Activated naive CD8-positive, alpha-beta T cell treated with anti-CD3 and anti-CD28 coated beads for 36 hours (primary cell): ENCODE measurements at regions not wholly inside any gene's neighbourhood (a gene's known extent, or its start where the extent isn't known, plus 50 kb on each side); places are given as distances from the start of the nearest gene placed in this dataset.
A peak's percentile ranks its signal among the peaks of the same experiment; 100 is the strongest.

Source experiments
- DNase-seq: peaks from one replicate; pipeline ENCODE4 v3.0.0; 2021
- H3K27ac Mint-ChIP-seq: one replicate; pipeline ENCODE4 v1.8.0; 2022; ENCODE audit warnings: mild to moderate bottlenecking, moderate library complexity, mixed read lengths
- H3K27me3 Mint-ChIP-seq: one replicate; pipeline ENCODE4 v1.8.0; 2022; ENCODE audit warnings: mild to moderate bottlenecking, mixed read lengths
- H3K36me3 Mint-ChIP-seq: one replicate; pipeline ENCODE4 v1.8.0; 2021; ENCODE audit warnings: mild to moderate bottlenecking, mixed read lengths
- H3K4me1 Mint-ChIP-seq: one replicate; pipeline ENCODE4 v1.8.0; 2021; ENCODE audit warnings: mixed read lengths
- H3K4me3 Mint-ChIP-seq: one replicate; pipeline ENCODE4 v1.8.0; 2022; ENCODE audit warnings: mild to moderate bottlenecking, moderate library complexity, mixed read lengths
- H3K9me3 Mint-ChIP-seq: one replicate; pipeline ENCODE4 v1.8.0; 2022; ENCODE audit warnings: mixed read lengths

DNA sequence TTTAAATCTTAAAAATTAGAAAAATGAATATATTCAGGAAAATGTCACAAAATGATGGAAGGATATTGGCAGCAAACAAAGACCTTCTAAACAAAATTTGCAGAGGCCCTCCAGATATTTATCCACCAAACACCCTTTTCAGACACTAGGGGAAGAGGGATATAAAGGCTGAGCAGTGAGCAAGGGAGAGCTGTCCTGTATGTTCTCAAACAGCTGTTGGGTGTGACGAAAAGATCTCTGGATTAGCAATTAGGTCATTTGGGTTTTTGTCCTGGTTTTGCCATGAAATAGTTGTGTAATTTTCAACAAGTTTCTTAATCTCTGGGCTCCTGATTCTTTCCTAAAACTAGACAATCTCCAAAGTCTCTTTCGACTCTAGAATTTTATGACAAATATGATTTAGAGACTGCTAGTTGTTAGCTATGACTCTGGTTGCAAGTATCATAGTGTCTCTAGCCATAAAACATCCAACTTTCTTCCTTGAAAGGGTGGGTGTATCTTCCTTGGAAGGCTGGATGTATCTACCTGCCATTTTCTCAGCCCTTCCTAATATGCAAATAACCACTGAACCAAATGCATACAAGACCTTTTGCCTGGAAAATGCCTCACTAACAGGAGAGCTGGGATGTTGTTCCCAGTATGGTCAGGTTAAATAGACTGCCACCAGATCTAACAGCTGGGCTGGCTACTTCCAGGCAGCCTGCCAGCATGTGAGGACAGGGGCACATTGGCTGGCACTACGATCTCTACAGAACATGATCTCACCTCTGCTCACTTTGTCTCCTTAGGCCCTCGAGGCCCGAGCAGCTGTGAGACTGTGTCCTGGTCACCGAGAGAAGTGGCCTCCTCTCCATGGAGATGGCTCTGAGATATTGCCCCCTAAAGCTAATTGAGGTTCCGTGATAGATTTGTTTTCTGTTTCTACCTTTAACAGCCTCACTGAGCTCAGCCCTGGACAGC is 225.5 kb upstream of the JADE1 start:
- H3K27ac Mint-ChIP-seq: no peak overlapping the region
- no peak overlapping the region for H3K4me3 Mint-ChIP-seq
- no peaks in the 10 kb centered on the region for H3K36me3 Mint-ChIP-seq
- no peaks in the 10 kb centered on the region for H3K4me1 Mint-ChIP-seq
- no peaks in the 10 kb centered on the region for H3K9me3 Mint-ChIP-seq
- H3K27me3 Mint-ChIP-seq: peaks cover 3% of the 10 kb centered on the region
- DNase-seq: no peak

GRCh38 chr4:128582427-128582870 is 227.1 kb upstream of the JADE1 start:
- Mint-ChIP-seq H3K9me3 (no peaks in the 10 kb centered on the region), H3K4me1 (no peaks in the 10 kb centered on the region), H3K36me3 (no peaks in the 10 kb centered on the region), H3K27ac (no peak overlapping the region), H3K27me3 (peaks cover 3% of the 10 kb centered on the region), H3K4me3 (no peak overlapping the region)
- no peak for DNase-seq

DNA sequence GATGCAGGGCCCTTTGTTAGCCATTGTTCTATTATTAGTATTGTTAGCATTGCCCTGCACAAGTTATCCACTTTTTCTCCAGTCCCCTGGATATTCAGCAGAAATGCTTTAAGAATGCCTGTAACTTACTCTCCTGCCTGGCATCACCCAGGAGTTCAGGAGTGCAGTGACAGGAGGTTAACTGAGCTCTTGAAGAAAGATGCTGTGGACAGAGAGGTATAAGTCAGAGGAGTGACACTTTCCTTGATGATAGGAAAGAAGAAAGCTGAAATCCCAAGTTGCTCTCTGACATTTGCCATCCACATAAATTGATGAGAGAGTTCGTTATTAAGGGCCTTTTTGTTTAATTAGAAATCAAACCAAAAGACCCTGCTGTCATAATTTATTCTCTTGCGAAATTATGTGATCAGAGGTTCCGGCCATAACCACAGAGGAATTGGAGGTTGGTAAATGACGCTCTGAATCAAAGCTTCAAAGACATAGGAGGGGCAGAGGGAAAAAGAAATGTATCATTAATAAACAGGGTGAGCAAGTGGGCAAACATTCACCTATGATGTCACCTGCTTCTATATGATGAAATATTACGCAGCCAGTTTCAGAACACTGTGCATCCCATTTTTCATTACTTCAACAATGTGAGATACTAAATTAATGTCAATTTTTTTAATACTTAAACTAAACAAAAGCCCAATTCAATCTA is 230.2 kb upstream of the JADE1 start:
- Mint-ChIP-seq H3K36me3 (no peaks in the 10 kb centered on the region), H3K27ac (no peak overlapping the region), H3K4me3 (no peak overlapping the region), H3K27me3 (peaks cover 3% of the 10 kb centered on the region), H3K9me3 (no peaks in the 10 kb centered on the region), H3K4me1 (no peaks in the 10 kb centered on the region)
- no peak for DNase-seq

GRCh38 chr4:128574706-128575105 is 234.8 kb upstream of the JADE1 start:
- H3K27ac Mint-ChIP-seq: no peak overlapping the region
- H3K9me3 Mint-ChIP-seq: no peaks in the 10 kb centered on the region
- peaks cover 6% of the 10 kb centered on the region for H3K27me3 Mint-ChIP-seq
- H3K36me3 Mint-ChIP-seq: no peaks in the 10 kb centered on the region
- H3K4me3 Mint-ChIP-seq: no peak overlapping the region
- no peaks in the 10 kb centered on the region for H3K4me1 Mint-ChIP-seq
- DNase-seq: peak; percentile 50

- Mint-ChIP-seq H3K9me3 (no peaks in the 10 kb centered on the region), H3K36me3 (no peaks in the 10 kb centered on the region), H3K27ac (no peak overlapping the region), H3K4me1 (no peaks in the 10 kb centered on the region), H3K27me3 (peaks cover 11% of the 10 kb centered on the region), H3K4me3 (no peak overlapping the region)
- no peak for DNase-seq
Measured at GRCh38 chr4:128573781-128574508, 235.6 kb upstream of the JADE1 start.

- no peak for DNase-seq
- no peaks in the 10 kb centered on the region for H3K9me3 Mint-ChIP-seq
- H3K4me3 Mint-ChIP-seq: no peak overlapping the region
- H3K36me3 Mint-ChIP-seq: no peaks in the 10 kb centered on the region
- H3K27ac Mint-ChIP-seq: no peak overlapping the region
- H3K27me3 Mint-ChIP-seq: peaks cover 17% of the 10 kb centered on the region
- H3K4me1 Mint-ChIP-seq: no peaks in the 10 kb centered on the region
Measured at GRCh38 chr4:128572778-128573241, 236.7 kb upstream of the JADE1 start.

- DNase-seq: no peak
- H3K27ac Mint-ChIP-seq: no peak overlapping the region
- H3K36me3 Mint-ChIP-seq: no peaks in the 10 kb centered on the region
- peaks cover 17% of the 10 kb centered on the region for H3K27me3 Mint-ChIP-seq
- no peaks in the 10 kb centered on the region for H3K4me1 Mint-ChIP-seq
- no peak overlapping the region for H3K4me3 Mint-ChIP-seq
- no peaks in the 10 kb centered on the region for H3K9me3 Mint-ChIP-seq
Measured at GRCh38 chr4:128571747-128572146, 237.8 kb upstream of the JADE1 start.

GRCh38 chr4:128570387-128570975 is 239.0 kb upstream of the JADE1 start:
- DNase-seq: no peak
- Mint-ChIP-seq H3K36me3 (no peaks in the 10 kb centered on the region), H3K27ac (no peak overlapping the region), H3K4me3 (no peak overlapping the region), H3K27me3 (peaks cover 17% of the 10 kb centered on the region), H3K4me1 (no peaks in the 10 kb centered on the region), H3K9me3 (no peaks in the 10 kb centered on the region)

DNA sequence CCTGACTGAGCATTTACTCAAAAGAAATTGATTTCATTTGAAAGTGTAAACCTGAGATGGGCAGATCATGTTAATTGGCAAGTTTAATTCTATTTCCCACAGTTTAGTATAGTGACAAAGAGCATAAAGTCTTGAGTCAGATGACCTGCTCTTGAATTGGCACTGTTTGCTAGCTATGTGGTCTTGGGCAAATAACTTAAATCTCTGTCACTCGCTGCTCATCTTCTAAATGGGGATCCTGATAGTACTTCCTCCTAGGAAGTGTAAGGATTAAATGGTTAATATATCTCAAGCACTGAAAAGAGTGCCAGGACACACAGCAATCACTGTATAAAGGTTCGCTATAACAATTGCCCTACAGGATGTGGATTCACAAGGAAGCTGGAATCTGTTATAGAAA is 242.8 kb upstream of the JADE1 start:
- H3K27ac Mint-ChIP-seq: no peak overlapping the region
- peaks cover 26% of the 10 kb centered on the region for H3K27me3 Mint-ChIP-seq
- H3K4me1 Mint-ChIP-seq: no peaks in the 10 kb centered on the region
- H3K36me3 Mint-ChIP-seq: no peaks in the 10 kb centered on the region
- H3K4me3 Mint-ChIP-seq: no peak overlapping the region
- DNase-seq: no peak
- no peaks in the 10 kb centered on the region for H3K9me3 Mint-ChIP-seq

GRCh38 chr4:128565565-128566186 is 243.8 kb upstream of the JADE1 start:
- no peaks in the 10 kb centered on the region for H3K36me3 Mint-ChIP-seq
- H3K9me3 Mint-ChIP-seq: no peaks in the 10 kb centered on the region
- no peak overlapping the region for H3K4me3 Mint-ChIP-seq
- no peaks in the 10 kb centered on the region for H3K4me1 Mint-ChIP-seq
- peaks cover 20% of the 10 kb centered on the region for H3K27me3 Mint-ChIP-seq
- DNase-seq: peak; percentile 11
- H3K27ac Mint-ChIP-seq: no peak overlapping the region

- Mint-ChIP-seq H3K4me3 (no peak overlapping the region), H3K27me3 (peaks cover 20% of the 10 kb centered on the region), H3K36me3 (no peaks in the 10 kb centered on the region), H3K4me1 (no peaks in the 10 kb centered on the region), H3K27ac (no peak overlapping the region), H3K9me3 (no peaks in the 10 kb centered on the region)
- DNase-seq: no peak
Measured at GRCh38 chr4:128565054-128565453, 244.4 kb upstream of the JADE1 start.

- no peaks in the 10 kb centered on the region for H3K36me3 Mint-ChIP-seq
- no peaks in the 10 kb centered on the region for H3K9me3 Mint-ChIP-seq
- H3K27ac Mint-ChIP-seq: no peak overlapping the region
- DNase-seq: no peak
- peaks cover 15% of the 10 kb centered on the region for H3K27me3 Mint-ChIP-seq
- H3K4me1 Mint-ChIP-seq: no peaks in the 10 kb centered on the region
- no peak overlapping the region for H3K4me3 Mint-ChIP-seq
Measured at GRCh38 chr4:128564081-128564630, 245.3 kb upstream of the JADE1 start.

DNA sequence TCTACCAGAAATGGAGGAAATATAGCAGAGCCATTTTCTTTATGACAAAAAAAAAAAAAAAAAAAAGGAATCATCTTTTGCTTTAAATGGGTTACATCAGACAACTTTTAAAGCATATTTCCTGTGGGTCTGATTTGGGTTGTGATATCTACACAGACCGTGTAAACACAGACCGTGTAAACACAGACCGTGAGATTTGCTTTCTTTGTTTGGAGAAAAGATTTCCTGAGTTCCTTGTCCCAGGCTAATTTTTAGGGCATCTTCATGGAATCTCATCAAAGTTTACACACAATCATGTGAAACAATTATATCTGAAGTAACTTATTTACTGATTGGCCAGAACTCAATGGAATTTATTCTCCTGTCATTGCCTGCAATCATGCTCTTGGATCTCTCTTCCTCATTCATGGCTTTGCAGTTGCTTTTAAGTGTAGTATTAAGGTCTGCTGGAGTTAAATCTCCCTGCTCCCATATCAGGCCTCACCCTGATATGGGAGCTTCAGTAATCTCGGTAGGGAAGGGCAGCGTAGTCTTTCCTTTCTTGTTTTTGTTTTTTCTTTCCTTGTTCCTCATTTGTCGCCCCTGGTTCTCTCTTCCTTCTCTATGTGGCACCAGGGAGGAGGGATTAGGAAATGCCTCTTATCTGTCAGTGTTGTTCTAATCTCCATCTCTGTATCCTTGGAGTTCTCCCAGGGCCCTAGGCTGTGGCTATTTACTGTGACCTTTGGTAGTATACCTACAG is 248.6 kb upstream of the JADE1 start:
- no peak overlapping the region for H3K27ac Mint-ChIP-seq
- H3K36me3 Mint-ChIP-seq: no peaks in the 10 kb centered on the region
- no peaks in the 10 kb centered on the region for H3K4me1 Mint-ChIP-seq

More for the DNA sequence above, 248.6 kb upstream of the JADE1 start:
- Mint-ChIP-seq H3K4me3 (no peak overlapping the region), H3K27me3 (peaks cover 10% of the 10 kb centered on the region), H3K9me3 (no peaks in the 10 kb centered on the region)
- DNase-seq: no peak
